GM04503 (cell line): ENCODE measurements at regions not wholly inside any gene's neighbourhood (a gene's known extent, or its start where the extent isn't known, plus 50 kb on each side); places are given as distances from the start of the nearest gene placed in this dataset.
"Not testable (repeated sequence)": the region's sequence is repeated elsewhere in the genome, so short reads cannot be mapped to it uniquely, and the experiment has no call there.

Experiments
- DNase-seq: peaks from one replicate; pipeline ENCODE4 v3.0.0-alpha.2; 2012; ENCODE audit warnings: low read depth

DNA sequence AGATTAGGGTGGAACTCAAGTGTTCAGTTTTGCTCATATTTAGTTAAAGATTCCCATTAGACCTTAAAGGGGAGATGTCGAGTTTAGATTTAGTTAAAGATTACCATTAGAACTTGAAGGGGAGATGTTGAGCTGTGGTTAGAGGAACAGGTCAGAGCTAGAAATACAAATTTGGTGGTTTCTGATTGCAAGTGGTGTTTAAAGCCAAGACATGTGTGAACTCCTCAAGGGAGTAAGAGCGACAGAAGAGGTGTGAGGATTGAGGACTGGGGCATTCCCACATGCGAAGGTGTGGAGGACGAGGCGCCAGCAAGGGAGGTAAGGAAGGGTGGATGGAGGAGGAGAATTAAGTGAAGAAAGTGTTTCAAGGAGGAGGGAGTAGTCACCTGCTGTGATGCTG is 168.6 kb downstream of the IER5 start:
- no peak for DNase-seq

GRCh38 chr1:181259026-181259745 is 170.7 kb downstream of the IER5 start:
- no peak for DNase-seq

DNA sequence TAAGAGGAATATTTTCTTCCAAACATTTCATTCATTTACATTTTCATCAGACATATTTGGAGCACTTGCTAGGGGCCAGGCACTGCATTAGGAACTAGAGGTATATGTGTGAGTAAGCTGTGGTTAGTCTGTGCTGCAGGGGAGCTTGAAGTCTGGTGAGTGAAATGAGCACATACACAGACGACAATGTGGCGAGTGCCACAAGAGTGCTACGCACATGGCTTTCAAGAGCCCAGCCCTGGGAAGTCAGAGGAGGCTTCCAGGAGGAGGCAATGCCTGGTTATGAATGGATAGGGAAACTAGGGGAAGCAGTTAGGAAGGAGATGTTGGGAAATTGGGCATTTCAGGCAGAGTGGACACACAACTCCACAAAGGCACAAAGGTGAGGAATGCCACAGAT is 171.8 kb downstream of the IER5 start:
- DNase-seq, result no peak

GRCh38 chr1:181260994-181261393 is 172.5 kb downstream of the IER5 start:
- no peak for DNase-seq

DNA sequence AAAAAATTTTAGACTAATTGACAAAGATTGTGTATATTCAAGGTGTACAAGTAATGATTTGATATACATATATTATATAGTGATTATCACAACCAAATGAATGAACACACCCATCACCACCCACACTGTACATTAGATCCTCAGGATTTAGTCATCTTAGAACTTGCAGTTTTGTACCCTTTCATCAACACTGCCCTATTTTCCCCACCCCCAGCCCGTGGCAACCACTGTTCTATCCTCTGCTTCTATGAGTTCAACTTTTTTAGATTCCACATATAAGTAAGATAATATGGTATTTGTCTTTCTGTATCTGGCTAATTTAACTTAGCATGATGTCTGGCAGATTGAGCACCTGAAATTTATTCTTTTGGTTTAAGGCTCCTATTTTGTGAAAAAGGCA is 173.6 kb downstream of the IER5 start:
- DNase-seq, result no peak

GRCh38 chr1:181263444-181263843 is 174.9 kb downstream of the IER5 start:
- DNase-seq, result no peak

- DNase-seq, result no peak
Measured at GRCh38 chr1:181264821-181265220, 176.3 kb downstream of the IER5 start.

DNA sequence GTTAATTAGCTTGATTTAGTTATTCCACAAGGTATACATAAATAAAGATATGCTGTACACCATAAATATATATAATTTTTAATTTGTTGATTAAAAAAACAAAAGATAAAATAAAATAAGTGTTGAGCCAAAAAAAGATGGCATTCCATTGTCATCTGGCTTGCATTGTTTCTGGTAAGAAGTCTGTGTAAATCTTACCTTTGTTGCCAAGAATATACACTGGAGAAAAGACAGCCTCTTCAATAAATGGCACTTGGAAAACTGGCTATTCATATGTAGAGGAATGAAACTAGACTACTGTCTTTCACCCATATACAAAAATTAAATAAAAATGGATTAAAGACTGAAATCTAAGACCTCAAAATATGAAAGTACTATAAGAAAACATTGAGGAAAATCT is 196.5 kb downstream of the IER5 start:
- no peak for DNase-seq

GRCh38 chr1:181295217-181295616 is 188.1 kb upstream of the CACNA1E start:
- no peak for DNase-seq

DNA sequence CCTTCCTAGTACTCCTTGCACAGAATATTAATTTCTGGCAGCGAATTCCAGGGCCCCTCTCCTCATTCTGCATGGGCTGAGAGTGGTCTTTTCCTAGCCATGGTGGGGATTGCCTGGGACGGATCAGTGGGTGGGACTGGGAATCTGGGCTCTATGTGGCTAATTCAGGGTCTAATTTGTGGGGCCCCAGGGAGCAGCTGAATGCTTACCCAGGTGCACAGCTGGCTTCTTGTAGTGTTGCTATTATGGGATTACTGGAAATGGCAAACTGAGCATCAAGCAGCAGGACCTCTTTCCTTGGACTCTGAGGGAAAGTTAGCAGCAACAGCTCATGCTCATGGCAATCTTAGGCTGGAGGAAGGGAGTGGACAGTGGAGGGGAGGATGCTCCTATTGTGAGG is 187.1 kb upstream of the CACNA1E start:
- DNase-seq, result no peak

GRCh38 chr1:181308098-181308497 is 175.2 kb upstream of the CACNA1E start:
- no peak for DNase-seq

GRCh38 chr1:181310560-181310959 is 172.8 kb upstream of the CACNA1E start:
- no peak for DNase-seq

GRCh38 chr1:181312946-181313345 is 170.4 kb upstream of the CACNA1E start:
- no peak for DNase-seq

- no peak for DNase-seq
Measured at GRCh38 chr1:181313466-181313865, 169.9 kb upstream of the CACNA1E start.

GRCh38 chr1:181314010-181314409 is 169.3 kb upstream of the CACNA1E start:
- no peak for DNase-seq

DNA sequence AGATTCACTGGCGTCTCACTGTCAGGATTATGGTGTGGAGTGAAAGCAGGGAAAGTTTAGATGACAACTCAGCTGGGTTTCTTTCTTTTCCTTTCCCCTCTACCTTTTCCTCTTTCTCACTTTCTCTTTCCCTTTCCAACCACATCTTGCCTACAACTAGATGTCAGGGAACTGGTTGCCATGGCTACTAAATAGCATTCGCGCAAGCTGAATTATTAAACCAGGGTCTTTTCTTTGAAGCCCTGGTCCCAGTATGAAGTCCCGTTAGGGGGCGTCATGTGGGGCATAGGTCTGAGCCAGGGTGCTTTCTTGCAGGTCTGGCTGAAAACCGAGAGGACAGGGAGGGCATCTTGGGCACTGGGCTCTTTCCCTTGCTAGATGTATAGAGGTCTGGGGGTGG is 168.4 kb upstream of the CACNA1E start:
- no peak for DNase-seq

DNA sequence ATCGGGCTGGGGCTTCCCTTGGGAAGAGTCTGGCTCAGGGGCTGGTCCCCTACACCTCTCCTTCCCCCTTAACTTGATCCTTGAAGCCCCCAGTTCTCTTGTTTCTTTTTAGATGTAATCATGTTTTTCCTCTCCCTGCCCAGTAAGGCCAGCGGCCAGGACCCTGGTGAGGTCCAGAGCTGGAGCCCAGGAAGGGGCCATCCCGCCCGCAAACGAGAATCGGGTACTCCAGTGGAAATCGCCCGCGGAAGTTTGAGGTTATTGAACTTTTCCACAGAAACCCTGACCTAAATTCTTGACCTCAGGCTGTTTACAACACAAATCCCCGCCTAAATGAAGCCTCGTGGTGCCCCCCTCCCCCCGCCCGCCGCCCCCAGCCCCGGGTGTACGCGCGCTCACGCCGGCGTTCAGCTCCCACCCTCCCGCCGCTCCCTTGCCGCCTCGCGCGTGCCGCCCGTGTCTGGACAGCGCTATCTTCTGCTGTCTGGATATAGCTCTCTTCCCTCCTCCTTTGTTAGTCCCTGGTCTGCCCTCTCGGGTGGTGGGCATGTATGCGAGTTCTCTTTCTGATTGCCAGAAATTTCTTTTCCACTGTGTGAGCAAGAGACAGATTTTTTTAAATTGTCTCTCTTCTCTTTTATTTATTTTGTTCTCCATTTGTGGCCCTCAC is 165.9 kb upstream of the CACNA1E start:
- no peak for DNase-seq

- DNase-seq, result no peak
Measured at GRCh38 chr1:181318022-181318857, 165.1 kb upstream of the CACNA1E start.

DNA sequence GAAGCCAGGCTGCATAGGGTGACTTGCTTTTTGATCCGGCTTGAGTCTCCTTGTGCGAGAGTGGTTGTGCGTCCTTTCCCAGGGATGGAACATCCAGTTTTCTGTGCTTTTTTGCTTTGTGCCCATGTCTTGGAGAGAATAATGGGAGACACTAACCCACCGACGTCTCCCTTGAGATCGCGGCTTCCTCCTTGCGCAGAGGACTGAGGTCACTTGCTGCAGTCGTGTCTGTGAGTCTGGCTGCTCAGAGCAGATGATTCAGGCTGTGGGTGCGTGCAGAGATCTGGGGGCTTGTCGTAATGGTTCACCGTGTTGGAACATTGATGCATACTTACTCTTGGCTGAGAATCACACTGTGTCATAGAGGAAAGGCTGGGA is 164.5 kb upstream of the CACNA1E start:
- DNase-seq, result no peak

GRCh38 chr1:181319907-181320306 is 163.4 kb upstream of the CACNA1E start:
- DNase-seq, result no peak

- DNase-seq, result no peak
Measured at GRCh38 chr1:181324797-181325616, 158.3 kb upstream of the CACNA1E start.

GRCh38 chr1:181325765-181326164 is 157.6 kb upstream of the CACNA1E start:
- DNase-seq, result not testable (repeated sequence)
